HG03025 (cell line): ENCODE measurements at regions not wholly inside any gene's neighbourhood (a gene's known extent, or its start where the extent isn't known, plus 50 kb on each side); places are given as distances from the start of the nearest gene placed in this dataset.

Source experiments
- ATAC-seq: cut with Tn5 transposase; IDR thresholded peaks from one replicate; pipeline ENCODE4 v1.9.1; 2021; ENCODE audit warnings: mild to moderate bottlenecking, moderate library complexity; ENCODE audit not compliant: unreplicated experiment, low FRiP score

GRCh38 chr4:156656896-156657295 is 314.7 kb downstream of the PDGFC start:
- ATAC-seq, result no peak

GRCh38 chr4:156654410-156654809 is 317.2 kb downstream of the PDGFC start:
- no peak for ATAC-seq

GRCh38 chr4:156643826-156644225 is 327.8 kb downstream of the PDGFC start:
- no peak for ATAC-seq

GRCh38 chr4:156642161-156642560 is 329.4 kb downstream of the PDGFC start:
- no peak for ATAC-seq

- ATAC-seq, result no peak
These were observed 332.5 kb downstream of the PDGFC start for GRCh38 chr4:156638925-156639605.

- no peak for ATAC-seq
These were observed 333.3 kb downstream of the PDGFC start for GRCh38 chr4:156638334-156638733.

- no peak for ATAC-seq
These were observed 335.2 kb downstream of the PDGFC start for GRCh38 chr4:156636381-156636780.

GRCh38 chr4:156635051-156635450 is 336.5 kb downstream of the PDGFC start:
- ATAC-seq, result no peak

- ATAC-seq, result no peak
These were observed 337.0 kb downstream of the PDGFC start for GRCh38 chr4:156634612-156635011.

- no peak for ATAC-seq
These were observed 337.8 kb downstream of the PDGFC start for GRCh38 chr4:156633847-156634246.

- ATAC-seq, result no peak
These were observed 342.7 kb downstream of the PDGFC start for GRCh38 chr4:156628858-156629257.

- no peak for ATAC-seq
These were observed 348.2 kb downstream of the PDGFC start for GRCh38 chr4:156623376-156623775.

GRCh38 chr4:156620786-156621185 is 350.8 kb downstream of the PDGFC start:
- ATAC-seq, result no peak

- no peak for ATAC-seq
These were observed 352.3 kb downstream of the PDGFC start for GRCh38 chr4:156619154-156619934.

GRCh38 chr4:156615066-156615531 is 356.5 kb downstream of the PDGFC start:
- no peak for ATAC-seq

GRCh38 chr4:156614536-156614935 is 357.1 kb downstream of the PDGFC start:
- no peak for ATAC-seq

GRCh38 chr4:156609421-156609820 is 362.2 kb downstream of the PDGFC start:
- no peak for ATAC-seq

- ATAC-seq, result no peak
These were observed 362.9 kb downstream of the PDGFC start for GRCh38 chr4:156608651-156609050.

GRCh38 chr4:156607478-156607857 is 364.1 kb downstream of the PDGFC start:
- no peak for ATAC-seq

GRCh38 chr4:156606554-156607477 is 364.8 kb downstream of the PDGFC start:
- ATAC-seq, result no peak

- ATAC-seq, result no peak
These were observed 373.4 kb downstream of the PDGFC start for GRCh38 chr4:156598138-156598681.
